ENCODE measurements at regions not wholly inside any gene's neighbourhood (a gene's known extent, or its start where the extent isn't known, plus 50 kb on each side); places are given as distances from the start of the nearest gene placed in this dataset.

DNA sequence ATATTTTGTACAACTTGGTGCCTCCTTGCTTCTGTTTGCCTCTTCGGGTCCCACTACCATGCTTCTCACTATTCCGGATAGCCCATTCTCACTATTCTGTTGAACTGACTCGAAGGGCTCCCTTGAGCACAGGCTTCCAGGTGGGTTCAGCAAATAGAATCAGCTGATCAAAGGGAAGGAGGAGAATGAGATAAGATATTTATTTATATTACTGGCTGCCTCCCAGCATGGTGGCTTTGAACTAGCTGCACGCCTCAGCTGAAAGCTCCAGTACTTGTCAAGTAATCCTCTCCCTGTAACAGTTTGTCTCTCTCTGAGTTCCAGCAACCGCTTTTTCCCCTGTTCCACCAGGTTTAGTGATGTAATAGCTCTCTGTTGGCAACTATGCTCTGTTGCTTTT, 187.8 kb upstream of the HNRNPA3 start:
- Histone ChIP-seq H3K27ac (no peak overlapping the region), H3K4me3 (no peak overlapping the region), H3K9me3 (no peaks in the 10 kb centered on the region), H3K27me3 (no peaks in the 10 kb centered on the region), H3K36me3 (no peaks in the 10 kb centered on the region), H3K4me1 (no peaks in the 10 kb centered on the region)
- DNase-seq: no peak
- TF ChIP-seq, protein P1, sequence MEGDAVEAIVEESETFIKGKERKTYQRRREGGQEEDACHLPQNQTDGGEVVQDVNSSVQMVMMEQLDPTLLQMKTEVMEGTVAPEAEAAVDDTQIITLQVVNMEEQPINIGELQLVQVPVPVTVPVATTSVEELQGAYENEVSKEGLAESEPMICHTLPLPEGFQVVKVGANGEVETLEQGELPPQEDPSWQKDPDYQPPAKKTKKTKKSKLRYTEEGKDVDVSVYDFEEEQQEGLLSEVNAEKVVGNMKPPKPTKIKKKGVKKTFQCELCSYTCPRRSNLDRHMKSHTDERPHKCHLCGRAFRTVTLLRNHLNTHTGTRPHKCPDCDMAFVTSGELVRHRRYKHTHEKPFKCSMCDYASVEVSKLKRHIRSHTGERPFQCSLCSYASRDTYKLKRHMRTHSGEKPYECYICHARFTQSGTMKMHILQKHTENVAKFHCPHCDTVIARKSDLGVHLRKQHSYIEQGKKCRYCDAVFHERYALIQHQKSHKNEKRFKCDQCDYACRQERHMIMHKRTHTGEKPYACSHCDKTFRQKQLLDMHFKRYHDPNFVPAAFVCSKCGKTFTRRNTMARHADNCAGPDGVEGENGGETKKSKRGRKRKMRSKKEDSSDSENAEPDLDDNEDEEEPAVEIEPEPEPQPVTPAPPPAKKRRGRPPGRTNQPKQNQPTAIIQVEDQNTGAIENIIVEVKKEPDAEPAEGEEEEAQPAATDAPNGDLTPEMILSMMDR (IDR thresholded peaks at IDR 0.05): no peak
- no peak for ATAC-seq
- intact Hi-C loops (cut with DNase I): no loop called here

DNA sequence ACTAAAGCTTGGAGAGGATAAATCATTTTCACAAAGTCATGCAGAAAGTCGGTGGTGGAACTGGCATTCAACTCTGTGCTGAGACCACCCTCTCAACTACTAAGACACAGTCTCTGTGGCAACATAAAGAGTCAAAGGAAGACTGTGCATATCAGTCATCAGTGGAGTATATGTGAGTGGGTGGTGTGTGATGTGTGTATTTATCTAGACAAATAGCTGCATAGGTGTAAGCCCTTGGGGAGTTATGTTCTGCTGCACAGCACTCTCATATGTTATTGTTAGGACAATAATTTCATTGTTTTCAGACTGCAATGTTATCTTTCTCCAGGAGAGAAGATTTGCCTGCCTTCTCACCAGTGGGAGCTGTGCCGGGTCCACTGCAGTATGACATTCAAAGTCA, 186.3 kb upstream of the HNRNPA3 start:
- Histone ChIP-seq H3K36me3 (no peaks in the 10 kb centered on the region), H3K27ac (no peak overlapping the region), H3K9me3 (no peaks in the 10 kb centered on the region), H3K27me3 (no peaks in the 10 kb centered on the region), H3K4me1 (no peaks in the 10 kb centered on the region), H3K4me3 (no peak overlapping the region)
- DNase-seq (no peak), ATAC-seq (no peak)
- intact Hi-C loops (cut with DNase I): no loop called here
- TF ChIP-seq, protein P1 (IDR thresholded peaks at IDR 0.05): no peak

DNA sequence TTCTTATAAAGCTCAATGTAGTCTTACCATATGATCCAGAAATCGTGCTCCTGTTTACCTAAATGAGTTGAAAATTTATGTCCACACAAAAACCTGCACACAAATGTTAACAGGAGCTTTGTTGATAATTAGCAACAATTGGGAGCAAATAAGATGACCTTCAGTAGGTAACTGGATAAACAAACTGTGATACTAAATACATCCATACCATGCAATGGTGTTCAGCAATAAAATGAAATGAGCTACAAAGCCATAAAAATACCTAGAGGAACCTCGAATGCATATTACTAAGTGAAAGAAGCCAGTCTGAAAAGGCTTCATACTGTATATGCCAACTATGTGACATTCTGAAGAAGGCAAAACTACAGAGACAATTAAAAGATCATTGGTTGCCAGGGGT, 185.6 kb upstream of the HNRNPA3 start:
- TF ChIP-seq, protein P1 (IDR thresholded peaks at IDR 0.05): no peak
- H3K27me3 ChIP-seq: no peaks in the 10 kb centered on the region
- H3K9me3 ChIP-seq: no peaks in the 10 kb centered on the region
- DNase-seq (no peak), ATAC-seq (no peak)
- no peak overlapping the region for H3K4me3 ChIP-seq
- intact Hi-C loops (cut with DNase I): no loop called here
- H3K4me1 ChIP-seq: no peaks in the 10 kb centered on the region
- no peaks in the 10 kb centered on the region for H3K36me3 ChIP-seq
- H3K27ac ChIP-seq: no peak overlapping the region

DNA sequence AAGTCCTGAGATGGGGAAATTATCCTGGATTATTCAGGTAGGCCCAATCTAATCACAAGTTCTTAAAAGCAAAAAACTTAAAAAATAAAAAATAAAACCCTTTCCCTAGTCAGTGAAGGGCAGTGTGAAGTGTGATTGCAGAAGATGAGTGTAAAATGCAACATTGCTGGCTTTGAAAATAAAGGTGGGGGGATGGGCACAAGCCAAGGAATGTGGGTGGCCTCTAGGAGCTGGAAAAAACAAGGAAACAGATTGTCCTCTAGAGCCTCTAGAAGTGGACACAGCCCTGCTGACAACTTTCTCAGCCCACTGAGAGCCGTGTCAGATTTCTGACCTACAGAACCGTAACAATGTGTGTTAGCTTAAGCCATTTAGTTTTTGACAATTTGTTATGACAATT, 184.3 kb upstream of the HNRNPA3 start:
- Histone ChIP-seq H3K9me3 (no peaks in the 10 kb centered on the region), H3K27ac (no peak overlapping the region), H3K36me3 (no peaks in the 10 kb centered on the region), H3K27me3 (no peaks in the 10 kb centered on the region), H3K4me1 (no peaks in the 10 kb centered on the region), H3K4me3 (no peak overlapping the region)
- TF ChIP-seq, protein P1 (IDR thresholded peaks at IDR 0.05): no peak
- DNase-seq (no peak), ATAC-seq (no peak)
- intact Hi-C loops (cut with DNase I): no loop called here

DNA sequence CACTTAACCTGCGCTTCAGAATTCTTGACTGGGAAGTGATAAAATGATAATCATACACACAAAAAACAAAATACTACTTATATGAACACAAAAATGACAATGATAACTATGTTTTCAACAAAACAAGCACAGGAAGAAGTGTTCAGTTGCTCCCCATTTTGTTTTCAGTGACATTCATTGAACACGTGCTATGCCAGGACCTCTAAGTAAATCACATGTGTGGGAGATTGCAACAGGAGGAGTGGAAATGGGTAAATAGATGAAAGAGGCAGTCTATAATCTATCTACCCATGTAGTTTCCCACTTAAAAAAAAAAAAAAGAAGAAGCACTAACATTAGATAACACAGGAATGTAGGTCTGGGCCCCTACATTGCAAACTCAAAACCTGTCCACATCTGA, 183.5 kb upstream of the HNRNPA3 start:
- Histone ChIP-seq H3K9me3 (no peaks in the 10 kb centered on the region), H3K4me3 (no peak overlapping the region), H3K4me1 (no peaks in the 10 kb centered on the region), H3K27ac (no peak overlapping the region), H3K36me3 (no peaks in the 10 kb centered on the region), H3K27me3 (no peaks in the 10 kb centered on the region)
- TF ChIP-seq, protein P1 (IDR thresholded peaks at IDR 0.05): no peak
- no peak for ATAC-seq
- intact Hi-C loops (cut with DNase I): no loop called here
- DNase-seq: no peak

Measured in left lung (tissue), 4 donors.